ENCODE measurements at regions not wholly inside any gene's neighbourhood (a gene's known extent, or its start where the extent isn't known, plus 50 kb on each side); places are given as distances from the start of the nearest gene placed in this dataset.

- TF ChIP-seq CTCF (IDR thresholded peaks at IDR 0.05): no peak
- TF ChIP-seq NFATC4 (CRISPR knock-in tag; IDR thresholded peaks at IDR 0.05): no peak
- TF ChIP-seq, protein P1, sequence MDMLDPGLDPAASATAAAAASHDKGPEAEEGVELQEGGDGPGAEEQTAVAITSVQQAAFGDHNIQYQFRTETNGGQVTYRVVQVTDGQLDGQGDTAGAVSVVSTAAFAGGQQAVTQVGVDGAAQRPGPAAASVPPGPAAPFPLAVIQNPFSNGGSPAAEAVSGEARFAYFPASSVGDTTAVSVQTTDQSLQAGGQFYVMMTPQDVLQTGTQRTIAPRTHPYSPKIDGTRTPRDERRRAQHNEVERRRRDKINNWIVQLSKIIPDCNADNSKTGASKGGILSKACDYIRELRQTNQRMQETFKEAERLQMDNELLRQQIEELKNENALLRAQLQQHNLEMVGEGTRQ (CRISPR knock-in tag; IDR thresholded peaks at IDR 0.05): no peak
- TF ChIP-seq, protein P2, sequence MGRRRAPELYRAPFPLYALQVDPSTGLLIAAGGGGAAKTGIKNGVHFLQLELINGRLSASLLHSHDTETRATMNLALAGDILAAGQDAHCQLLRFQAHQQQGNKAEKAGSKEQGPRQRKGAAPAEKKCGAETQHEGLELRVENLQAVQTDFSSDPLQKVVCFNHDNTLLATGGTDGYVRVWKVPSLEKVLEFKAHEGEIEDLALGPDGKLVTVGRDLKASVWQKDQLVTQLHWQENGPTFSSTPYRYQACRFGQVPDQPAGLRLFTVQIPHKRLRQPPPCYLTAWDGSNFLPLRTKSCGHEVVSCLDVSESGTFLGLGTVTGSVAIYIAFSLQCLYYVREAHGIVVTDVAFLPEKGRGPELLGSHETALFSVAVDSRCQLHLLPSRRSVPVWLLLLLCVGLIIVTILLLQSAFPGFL (CRISPR knock-in tag; IDR thresholded peaks at IDR 0.05; ENCODE audit: borderline replicate concordance): no peak
- TF ChIP-seq ZBTB21 (CRISPR knock-in tag; IDR thresholded peaks at IDR 0.05; ENCODE audit: borderline replicate concordance): no peak
- TF ChIP-seq, protein P3, sequence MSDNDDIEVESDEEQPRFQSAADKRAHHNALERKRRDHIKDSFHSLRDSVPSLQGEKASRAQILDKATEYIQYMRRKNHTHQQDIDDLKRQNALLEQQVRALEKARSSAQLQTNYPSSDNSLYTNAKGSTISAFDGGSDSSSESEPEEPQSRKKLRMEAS (CRISPR knock-in tag; IDR thresholded peaks at IDR 0.05): no peak
Observed at GRCh38 chr7:142355328-142355727, 97.5 kb upstream of the PRSS58 start.
